CD1c-positive myeloid dendritic cell (primary cell): ENCODE measurements at regions not wholly inside any gene's neighbourhood (a gene's known extent, or its start where the extent isn't known, plus 50 kb on each side); places are given as distances from the start of the nearest gene placed in this dataset.

Experiments used
- DNase-seq: peaks from one replicate; pipeline ENCODE4 v3.0.0-alpha.2; 2016; ENCODE audit errors: extremely low spot score

DNA sequence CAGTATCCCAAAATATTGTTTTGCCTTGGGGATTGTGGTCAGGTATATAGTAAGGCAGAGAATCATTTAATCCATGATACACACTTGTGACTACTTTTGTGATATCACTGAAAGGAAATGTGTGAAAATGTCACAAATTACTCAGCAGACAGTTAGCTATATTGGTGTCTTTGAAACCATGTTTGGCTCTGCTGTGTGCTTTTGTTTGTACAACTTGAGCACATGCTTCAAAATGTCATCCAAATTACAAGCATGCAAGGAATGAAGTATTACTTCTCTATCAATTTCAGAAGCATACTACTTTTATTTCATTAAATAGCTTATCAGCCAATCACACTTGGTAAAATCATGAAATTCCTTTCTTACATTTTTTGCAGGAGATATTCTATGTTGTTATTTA is 619.0 kb upstream of the AGTR1 start:
- no peak for DNase-seq

DNA sequence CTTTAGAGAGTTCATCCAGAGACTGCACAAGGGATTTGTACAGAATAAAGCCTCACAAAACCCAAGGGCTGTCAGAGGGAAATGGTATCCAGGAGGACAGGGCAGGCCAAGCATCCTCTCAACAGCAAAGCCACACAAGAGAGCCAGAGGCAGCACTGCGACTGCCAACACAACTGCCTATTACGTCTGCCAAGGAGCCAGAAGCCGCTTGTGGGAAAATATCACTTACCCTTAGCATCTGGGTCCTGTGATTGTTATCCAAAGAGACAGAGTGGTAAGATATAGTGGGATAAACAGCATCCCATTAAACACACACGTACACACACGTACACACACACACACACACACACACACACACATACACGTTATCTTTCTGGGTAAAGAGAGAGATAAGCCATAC is 618.3 kb upstream of the AGTR1 start:
- no peak for DNase-seq

DNA sequence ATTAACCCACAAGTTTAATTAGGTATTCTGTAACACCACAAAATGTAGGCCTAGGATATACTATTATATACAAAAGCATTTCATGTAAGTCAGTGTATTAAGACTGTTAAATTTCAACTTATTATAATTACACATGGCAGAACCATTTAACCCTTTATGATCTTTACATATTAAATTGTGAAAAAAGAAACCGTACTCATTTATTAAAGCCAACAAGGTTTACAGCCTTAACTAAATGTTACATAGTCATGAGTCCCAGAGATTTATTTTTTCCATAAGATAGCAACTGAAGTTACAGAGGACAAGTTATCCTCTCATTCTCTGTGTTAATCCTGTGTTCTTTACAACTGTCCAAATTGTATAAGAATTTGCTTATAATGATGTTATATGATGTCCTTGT is 615.8 kb upstream of the AGTR1 start:
- no peak for DNase-seq

DNA sequence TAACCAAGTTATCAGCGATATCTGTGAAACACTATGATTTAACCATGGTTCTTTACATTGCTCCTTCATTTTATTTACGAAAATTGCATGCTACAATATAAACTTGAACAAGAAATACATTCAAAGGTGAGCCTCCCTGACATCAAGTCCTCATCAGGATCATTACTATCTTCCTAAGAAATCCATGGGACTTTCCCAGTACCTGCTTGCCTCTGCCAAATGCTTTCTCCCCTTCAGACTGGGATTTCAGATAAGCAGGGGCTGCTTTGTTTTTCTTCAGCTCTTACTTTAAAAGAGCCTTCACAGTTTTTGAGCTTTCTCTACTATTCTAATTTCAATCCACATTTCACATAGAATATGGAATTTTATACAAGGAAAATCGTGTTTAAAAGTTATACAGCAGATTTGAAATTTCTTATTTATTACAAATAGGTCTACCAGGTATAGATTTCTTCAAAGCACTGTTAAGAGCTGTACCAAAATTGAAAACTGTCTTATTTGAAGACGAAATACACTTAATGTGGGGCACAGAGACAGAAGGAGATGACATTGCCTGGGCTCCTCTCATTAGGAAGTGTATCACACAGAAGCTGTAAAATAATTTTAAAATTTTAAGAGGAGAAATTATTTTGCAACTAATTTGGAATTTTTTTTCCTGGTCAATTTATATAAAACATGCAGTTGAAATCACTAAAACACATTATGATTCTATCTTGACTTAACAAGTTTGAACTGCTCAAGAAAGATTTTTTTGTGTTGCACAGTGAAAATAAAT is 615.0 kb upstream of the AGTR1 start:
- no peak for DNase-seq

DNA sequence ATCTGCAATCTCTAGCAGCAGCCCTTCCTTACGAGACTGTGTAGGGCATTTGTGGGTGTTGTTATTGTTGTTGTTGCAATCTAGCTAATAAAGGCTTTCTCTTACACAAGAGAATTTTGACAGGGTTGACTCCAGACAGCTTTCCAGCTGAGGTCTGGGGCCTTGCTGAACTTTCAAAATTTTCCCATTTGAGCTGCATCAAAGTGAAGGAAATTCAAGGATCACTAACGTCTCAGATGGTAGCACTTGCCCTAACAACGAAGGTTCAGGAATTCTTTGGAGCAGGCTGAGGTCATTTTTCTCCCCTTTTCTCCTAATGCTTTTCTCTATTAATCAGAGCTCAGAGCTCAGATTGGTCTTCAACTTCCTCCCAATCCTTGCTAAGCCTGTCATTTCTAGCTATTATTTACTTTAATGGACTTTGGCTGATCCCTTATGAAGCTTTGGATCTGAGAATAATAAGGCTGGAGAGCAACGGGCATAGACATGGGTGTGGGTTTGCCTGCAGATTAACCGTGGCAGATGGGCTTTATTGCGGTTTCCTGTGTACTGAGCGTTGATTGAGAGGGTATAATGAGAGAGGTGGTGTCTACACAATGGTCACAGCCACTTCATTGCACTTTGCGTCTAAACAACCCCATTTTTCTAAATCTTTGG is 614.0 kb upstream of the AGTR1 start:
- no peak for DNase-seq

DNA sequence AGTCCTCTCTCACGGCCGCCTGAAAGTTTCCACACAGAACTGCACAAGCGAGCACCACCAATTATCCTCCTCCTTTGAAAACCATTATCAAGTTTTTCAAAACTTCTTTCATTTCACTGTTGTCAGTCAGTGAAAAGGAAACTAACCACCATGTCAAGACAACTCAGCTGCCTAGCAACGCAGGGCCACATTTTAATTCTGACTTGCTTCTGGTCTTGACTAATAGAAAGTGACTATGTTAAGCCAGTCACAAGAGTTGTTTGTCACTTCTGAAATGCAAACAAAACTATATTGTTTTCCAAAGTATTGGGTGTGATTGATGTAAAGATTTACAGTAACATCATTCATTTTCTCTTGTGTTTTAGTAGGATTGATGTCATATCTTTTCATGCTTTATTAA is 612.8 kb upstream of the AGTR1 start:
- DNase-seq = no peak

DNA sequence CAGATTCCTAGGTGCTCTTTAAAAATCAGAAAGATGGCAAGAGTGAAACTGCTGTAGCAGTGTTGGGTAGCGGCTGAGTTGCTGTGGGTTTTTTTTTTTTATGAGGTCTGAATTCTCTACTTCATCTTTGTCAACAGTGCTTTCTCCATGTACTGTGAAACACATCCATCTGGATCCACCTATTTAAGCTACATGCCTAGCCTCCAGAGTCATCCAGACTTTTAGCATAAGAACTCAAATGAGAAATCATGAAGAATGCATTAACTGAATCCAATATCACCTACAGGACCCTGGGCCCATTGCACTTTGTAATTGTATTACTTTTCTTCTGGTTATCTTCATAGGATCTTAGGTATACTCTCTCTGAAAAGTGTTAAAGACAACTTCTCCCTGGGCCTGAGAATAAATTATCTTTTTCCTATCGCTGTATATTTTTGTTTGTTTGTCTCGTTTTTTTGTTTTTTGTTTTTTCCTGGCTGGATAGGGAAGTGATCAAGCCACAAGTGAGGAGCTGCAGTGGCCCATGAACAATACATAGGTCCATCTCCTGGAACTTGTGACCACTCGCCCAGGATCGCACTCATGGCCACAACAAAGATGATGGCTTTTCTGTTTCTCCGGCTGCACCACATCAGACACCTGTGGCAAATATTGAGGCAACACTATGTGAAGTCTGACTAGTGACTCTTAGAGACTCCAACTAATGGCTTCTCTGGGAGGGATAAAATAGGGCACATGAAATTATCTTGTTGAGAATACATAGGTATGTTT is 609.9 kb upstream of the AGTR1 start:
- DNase-seq = no peak

DNA sequence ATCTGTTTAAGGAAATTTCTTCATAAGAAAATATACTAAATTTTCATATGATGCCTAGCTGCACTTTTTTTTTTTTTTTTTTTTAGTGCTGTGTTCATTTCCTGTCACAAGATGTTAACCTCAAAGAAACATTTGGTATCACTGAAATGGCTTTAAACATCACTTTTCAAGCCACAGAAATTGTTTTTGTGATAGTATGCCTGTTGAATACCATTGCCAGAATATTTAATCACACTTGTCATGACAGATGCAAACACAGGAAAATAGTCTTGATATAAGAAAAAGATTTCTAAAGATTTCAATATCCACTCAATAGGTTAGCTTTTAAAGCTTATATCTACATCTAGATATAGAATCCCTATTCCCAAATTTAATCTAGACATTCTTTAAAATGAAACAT is 608.5 kb upstream of the AGTR1 start:
- no peak for DNase-seq

DNA sequence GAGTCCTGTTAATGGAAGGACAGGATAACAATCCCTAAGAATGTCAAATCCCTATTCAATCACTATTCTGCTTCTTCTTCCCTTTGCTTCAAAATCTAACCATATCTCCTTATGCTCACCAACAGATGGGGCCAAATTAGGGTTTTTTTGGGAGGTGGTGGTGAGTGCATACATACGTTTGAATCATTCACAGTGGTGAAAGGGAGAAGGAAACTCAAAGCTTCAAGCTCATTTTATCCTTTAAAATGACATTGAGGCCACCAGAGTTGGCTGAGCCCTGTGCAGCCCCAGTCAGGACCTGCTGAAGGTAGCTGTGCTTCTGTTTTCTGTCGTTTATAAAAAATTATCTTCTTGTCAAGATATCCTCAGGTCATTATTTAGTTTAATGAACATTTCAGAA is 607.5 kb upstream of the AGTR1 start:
- DNase-seq = no peak

DNA sequence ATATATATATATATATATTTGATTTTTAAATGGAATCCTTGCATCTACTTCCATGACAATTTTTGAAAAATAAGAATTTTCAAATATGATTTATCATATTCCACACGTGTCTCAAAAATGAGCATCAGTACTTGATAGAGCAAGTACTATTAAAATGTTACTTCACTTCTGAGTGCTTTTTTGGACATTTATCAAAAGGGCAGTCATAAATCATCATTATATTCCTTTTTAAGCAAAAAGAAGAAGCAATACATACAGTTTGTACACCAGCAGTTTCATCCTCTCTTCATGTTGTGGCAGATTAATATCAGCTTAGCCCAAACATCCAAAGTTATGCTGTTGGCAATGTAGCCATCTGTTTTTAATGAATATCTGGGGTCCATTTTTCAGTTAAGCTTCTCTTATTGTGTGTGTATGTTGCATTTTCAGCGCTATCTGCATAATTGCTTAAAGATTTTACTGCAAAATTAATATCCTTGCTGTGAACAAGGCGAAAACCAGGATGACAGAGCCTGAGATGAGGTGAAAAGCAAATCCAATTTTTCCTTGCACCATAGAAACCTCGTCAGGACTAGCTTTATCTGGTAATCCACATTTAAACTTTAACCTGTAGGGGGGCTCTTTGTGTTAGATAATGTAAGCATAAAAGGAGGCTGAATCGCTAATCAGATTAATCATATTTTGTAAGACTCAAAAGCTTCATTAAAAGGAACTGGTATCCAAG is 604.9 kb upstream of the AGTR1 start:
- no peak for DNase-seq

DNA sequence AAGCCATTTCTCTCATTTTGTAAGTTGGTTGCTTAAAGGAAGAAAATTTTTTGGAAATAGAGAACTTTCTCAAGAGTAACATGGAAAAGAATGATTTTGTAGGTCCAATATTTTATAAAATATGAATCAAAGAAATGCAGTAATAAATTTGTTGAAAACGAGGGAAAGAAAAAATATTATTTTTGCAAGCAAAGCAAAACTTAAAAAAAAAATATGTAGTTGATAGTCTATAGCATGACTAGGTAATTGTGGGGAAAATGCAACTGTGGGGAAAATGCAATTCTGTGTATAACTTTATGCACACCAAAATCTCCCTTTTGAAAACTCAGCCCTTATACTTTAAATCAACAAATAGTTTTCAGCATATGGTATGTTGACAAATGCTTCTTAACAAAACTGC is 604.0 kb upstream of the AGTR1 start:
- no peak for DNase-seq

DNA sequence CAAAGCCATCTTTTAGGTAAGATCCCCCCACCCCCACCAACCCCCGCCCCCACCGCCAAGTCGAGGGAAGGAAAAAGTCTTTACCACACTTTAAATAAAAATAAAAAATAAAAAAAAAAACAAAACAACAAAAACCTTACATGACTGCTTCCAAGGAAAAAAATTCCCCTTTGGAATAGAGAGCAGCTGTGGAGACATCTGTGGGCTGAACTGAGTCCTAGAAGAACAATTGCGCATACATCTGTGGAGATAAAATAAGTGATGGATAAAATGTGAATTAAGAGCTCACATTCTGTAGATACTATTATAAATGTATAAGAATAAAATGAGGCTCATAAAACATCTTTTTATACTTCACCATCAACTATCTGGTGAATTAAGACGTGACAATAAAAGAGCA is 601.7 kb upstream of the AGTR1 start:
- no peak for DNase-seq

DNA sequence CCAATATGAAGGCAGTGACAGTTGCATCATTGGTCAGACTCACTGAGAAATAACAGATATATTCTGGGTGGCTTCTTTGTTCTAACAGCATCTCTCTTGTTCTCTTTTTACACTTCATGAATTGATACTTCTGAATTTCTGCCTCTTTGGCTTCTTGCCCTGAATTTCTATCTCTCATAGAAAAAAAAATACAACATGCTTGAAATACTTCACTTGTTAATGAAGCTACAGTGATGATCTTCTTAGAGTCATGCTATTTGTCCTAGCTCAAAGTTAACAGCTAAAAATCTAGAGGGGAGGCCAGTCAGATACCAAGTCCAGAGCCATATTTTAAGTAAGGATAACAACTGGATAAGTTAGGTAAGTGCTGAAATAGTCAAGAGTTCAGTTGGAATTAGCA is 597.2 kb upstream of the AGTR1 start:
- no peak for DNase-seq

DNA sequence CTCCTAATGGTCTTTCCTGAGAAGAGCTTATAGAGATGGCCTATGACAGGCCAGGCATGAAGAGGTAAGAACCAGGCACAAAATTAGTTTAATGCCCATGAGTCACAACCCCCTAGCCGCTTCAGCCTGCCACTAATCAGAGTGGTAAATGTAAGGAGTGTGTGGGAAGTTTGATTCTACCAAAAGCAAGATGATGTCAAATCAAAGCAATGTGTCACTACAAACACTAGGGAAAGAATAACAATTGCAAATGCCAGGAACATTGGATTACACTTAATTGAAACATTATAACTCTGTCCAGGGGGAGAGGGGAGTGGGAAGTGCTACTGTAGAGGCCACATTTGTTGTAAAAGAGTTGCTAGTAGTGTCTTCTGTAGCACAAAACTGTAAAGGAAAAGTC is 596.6 kb upstream of the AGTR1 start:
- DNase-seq = no peak

DNA sequence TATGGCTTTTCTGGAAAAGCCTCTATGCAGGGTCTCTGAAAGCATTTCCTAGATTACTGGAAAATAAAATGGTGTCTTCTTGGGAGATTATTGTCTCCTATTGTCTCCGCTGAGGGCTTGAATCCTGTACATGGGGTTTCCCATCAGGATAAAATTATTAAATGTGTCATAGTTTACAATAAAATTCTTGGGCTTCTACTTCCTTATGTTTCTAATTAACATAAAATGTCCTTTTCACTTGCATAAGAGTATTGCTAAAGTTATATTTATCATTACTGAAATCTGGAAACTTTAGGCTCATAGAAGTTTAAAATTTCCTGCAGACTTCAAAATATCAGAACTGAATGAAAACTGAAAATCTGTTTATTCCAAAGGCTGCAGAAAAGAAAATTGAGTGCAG is 595.5 kb upstream of the AGTR1 start:
- DNase-seq = no peak

DNA sequence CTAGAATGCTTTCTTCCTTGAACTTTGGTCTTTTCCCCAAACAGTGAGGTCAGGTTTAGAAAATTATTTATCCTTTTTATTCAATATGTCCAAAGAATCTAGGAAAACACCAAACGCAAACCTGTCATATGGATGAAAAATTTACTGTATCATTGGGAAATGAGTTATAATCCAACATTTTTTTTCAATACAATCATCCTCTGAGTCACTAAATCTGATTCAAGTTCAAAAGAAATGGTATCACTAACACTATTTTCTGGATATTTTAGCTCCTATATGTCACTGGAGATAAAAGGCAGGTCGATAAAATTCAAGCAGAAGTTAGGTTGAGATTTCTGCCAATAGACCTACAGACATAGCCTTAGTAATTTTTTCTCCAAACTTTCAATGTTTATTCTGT is 591.6 kb upstream of the AGTR1 start:
- no peak for DNase-seq

DNA sequence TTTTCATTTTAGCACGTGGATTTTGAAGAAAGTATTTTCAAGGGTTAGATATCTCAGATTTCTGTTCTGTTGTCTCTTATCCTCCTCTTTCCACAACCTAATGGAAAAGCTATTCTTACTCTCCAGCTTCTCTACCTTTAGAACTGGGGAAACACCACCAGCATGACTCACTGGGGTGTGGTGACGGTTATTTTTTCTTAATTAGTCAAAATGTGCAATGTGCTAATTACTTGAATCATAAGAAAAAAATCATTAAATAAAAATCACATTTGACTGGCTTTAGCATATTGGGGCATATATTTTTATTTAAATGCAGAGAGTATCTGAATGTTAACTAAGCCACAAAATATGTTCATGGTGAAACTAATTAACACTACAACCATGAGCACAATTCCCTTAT is 570.7 kb upstream of the AGTR1 start:
- DNase-seq = no peak

DNA sequence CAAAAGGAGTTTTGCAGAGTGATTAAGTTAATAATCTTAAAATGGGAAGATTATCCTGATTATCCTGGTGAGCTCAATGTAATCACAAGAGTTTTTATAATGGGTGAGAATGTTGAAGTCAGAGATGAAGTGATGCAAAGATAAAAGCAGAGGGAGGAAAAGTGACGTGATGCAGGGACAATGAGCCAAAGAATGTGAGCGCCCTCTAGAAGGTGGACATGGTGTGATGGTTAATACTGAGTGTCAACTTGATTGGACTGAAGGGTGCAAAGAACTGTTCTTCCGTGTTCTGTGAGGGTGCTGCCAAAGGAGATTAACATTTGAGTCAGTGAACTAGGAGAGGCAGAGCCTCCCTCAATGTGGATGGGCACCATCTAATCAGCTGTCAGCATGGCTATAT is 569.6 kb upstream of the AGTR1 start:
- no peak for DNase-seq

DNA sequence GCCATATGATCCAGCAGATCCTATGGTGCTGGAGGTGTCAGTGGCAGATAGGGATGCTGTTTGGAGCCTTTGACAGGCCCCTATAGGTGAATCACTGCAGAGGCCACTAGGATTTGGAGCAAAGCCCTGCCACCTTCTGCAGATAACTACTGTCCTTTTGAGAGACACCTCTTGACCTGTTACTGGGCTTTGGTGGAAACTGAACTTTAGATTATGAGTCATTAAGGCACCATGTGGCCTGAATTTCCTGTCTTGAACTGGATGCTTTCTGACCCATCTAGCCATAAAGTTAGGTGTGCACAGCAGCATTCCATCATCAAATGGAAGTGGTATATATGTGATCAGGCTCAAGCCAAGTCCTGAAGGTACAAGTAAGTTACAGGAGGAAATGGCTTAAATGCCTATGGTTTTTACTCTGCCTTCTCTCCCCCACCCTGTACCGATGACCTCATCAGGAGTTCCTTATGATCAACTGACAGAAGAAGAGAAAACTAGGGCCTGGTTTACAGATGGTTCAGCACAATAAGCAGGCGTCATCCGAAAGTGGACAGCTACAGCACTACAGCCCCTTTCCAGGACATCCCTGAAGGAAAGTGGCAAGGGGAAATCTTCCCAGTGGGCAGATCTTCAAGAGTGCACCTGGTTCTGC is 565.6 kb upstream of the AGTR1 start:
- DNase-seq = no peak

DNA sequence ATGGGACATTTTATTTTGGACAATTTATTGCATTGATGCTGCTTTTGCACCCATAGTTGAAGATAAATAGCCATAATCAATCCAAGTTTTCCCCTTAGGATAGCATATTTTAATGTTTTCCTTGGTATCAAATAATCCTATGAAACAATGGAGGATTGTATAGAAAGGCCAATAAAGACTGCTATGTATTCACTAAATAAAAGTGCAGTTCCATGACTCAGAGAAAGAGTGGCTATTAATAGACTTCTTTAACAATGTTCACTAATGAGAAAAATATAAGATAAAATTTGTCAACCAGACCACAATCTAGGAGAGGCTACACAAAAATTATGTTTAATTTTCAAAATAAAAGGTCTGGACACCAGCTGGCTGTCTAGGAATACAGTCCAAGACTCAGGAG is 560.9 kb upstream of the AGTR1 start:
- no peak for DNase-seq

DNA sequence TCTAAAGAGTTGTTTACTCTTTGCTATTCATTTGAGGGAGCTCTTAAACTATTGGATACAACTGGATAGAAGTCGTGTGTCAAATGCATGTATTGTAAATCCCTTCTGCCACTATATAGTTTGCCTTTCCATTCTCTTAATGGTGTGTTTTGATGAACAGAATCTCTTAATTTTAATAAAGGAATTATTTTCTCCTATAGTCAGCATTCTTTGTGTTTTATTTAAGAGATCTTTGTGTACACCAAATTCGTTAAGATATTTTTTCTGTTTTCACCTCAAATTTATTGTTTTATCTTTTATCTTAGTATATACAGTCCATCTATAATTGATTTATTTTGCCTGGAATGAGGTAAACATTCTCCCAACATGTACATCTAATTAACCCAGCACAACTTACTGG is 551.5 kb upstream of the AGTR1 start:
- DNase-seq = no peak
